GM12891 (cell line): ENCODE measurements at regions not wholly inside any gene's neighbourhood (a gene's known extent, or its start where the extent isn't known, plus 50 kb on each side); places are given as distances from the start of the nearest gene placed in this dataset.

Source experiments
- PAX5 ChIP-seq: IDR thresholded peaks from 2 replicates; pipeline ENCODE4 v1.6.1; 2011; ENCODE audit warnings: low read length, moderate library complexity, mild to moderate bottlenecking; ENCODE audit not compliant: insufficient read depth, severe bottlenecking
- POLR2A ChIP-seq: IDR thresholded peaks from 2 replicates; pipeline ENCODE4 v1.6.1; 2011; ENCODE audit warnings: low read depth, low read length, control low read depth
- POLR2AphosphoS5 ChIP-seq: IDR thresholded peaks from 2 replicates; pipeline ENCODE4 v1.6.1; 2011; ENCODE audit warnings: low read depth, low read length, control low read depth
- POU2F2 ChIP-seq: IDR thresholded peaks from 2 replicates; pipeline ENCODE4 v1.6.1; 2011; ENCODE audit warnings: low read depth, mild to moderate bottlenecking, control low read depth, low read length, moderate library complexity
- SPI1 ChIP-seq: IDR thresholded peaks from 2 replicates; pipeline ENCODE4 v1.6.1; 2011; ENCODE audit warnings: low read depth, low read length, control low read depth
- TAF1 ChIP-seq: IDR thresholded peaks from 2 replicates; pipeline ENCODE4 v1.6.1; 2011; ENCODE audit warnings: low read depth, low read length, control low read depth

- TF ChIP-seq POLR2A (no peak), TAF1 (no peak), POLR2AphosphoS5 (no peak), SPI1 (no peak), POU2F2 (no peak), PAX5 (no peak)
These were observed 91.3 kb downstream of the MFAP3L start for GRCh38 chr4:169934794-169935429.
